GM19372 (cell line): ENCODE measurements at regions not wholly inside any gene's neighbourhood (a gene's known extent, or its start where the extent isn't known, plus 50 kb on each side); places are given as distances from the start of the nearest gene placed in this dataset.
"Not testable (repeated sequence)": the region's sequence is repeated elsewhere in the genome, so short reads cannot be mapped to it uniquely, and the experiment has no call there.

ENCODE experiments used
- ATAC-seq: cut with Tn5 transposase; IDR thresholded peaks from one replicate; pipeline ENCODE4 v1.9.1; 2021; ENCODE audit warnings: mild to moderate bottlenecking, low read depth, moderate library complexity; ENCODE audit not compliant: unreplicated experiment

GRCh38 chr5:12625667-12626263, 721.5 kb upstream of the CTNND2 start:
- no peak for ATAC-seq

GRCh38 chr5:12624776-12625560, 720.7 kb upstream of the CTNND2 start:
- no peak for ATAC-seq

GRCh38 chr5:12623408-12623807, 719.2 kb upstream of the CTNND2 start:
- ATAC-seq = no peak

GRCh38 chr5:12616093-12616492, 711.8 kb upstream of the CTNND2 start:
- ATAC-seq = no peak

GRCh38 chr5:12615141-12615820, 711.0 kb upstream of the CTNND2 start:
- ATAC-seq = no peak

GRCh38 chr5:12614608-12615007, 710.4 kb upstream of the CTNND2 start:
- no peak for ATAC-seq

- ATAC-seq = no peak
Observed at GRCh38 chr5:12611132-12611531, 706.9 kb upstream of the CTNND2 start.

GRCh38 chr5:12607817-12608216, 703.6 kb upstream of the CTNND2 start:
- not testable (repeated sequence) for ATAC-seq

- no peak for ATAC-seq
Observed at GRCh38 chr5:12592228-12592627, 688.0 kb upstream of the CTNND2 start.

GRCh38 chr5:12586406-12586805, 682.2 kb upstream of the CTNND2 start:
- ATAC-seq = no peak

- ATAC-seq = not testable (repeated sequence)
Observed at GRCh38 chr5:12578803-12579202, 674.6 kb upstream of the CTNND2 start.

- not testable (repeated sequence) for ATAC-seq
Observed at GRCh38 chr5:12576953-12577352, 672.7 kb upstream of the CTNND2 start.

GRCh38 chr5:12574298-12575093, 670.2 kb upstream of the CTNND2 start:
- ATAC-seq = not testable (repeated sequence)

GRCh38 chr5:12573916-12574297, 669.7 kb upstream of the CTNND2 start:
- ATAC-seq = not testable (repeated sequence)

GRCh38 chr5:12570688-12571087, 666.4 kb upstream of the CTNND2 start:
- no peak for ATAC-seq

GRCh38 chr5:12566441-12566840, 662.2 kb upstream of the CTNND2 start:
- ATAC-seq = no peak

- ATAC-seq = no peak
Observed at GRCh38 chr5:12557012-12557411, 652.8 kb upstream of the CTNND2 start.

GRCh38 chr5:12526113-12526512, 621.9 kb upstream of the CTNND2 start:
- ATAC-seq = no peak

GRCh38 chr5:12522116-12522515, 617.9 kb upstream of the CTNND2 start:
- ATAC-seq = no peak

- not testable (repeated sequence) for ATAC-seq
Observed at GRCh38 chr5:12504983-12505382, 600.7 kb upstream of the CTNND2 start.

- ATAC-seq = no peak
Observed at GRCh38 chr5:12488161-12488560, 583.9 kb upstream of the CTNND2 start.
